ENCODE measurements at regions not wholly inside any gene's neighbourhood (a gene's known extent, or its start where the extent isn't known, plus 50 kb on each side); places are given as distances from the start of the nearest gene placed in this dataset.

GRCh38 chrX:8036914-8037313 lies 109.7 kb upstream of the PNPLA4 start:
- CTCF ChIA-PET: no interaction called here
- no peak overlapping the region for H3K4me3 ChIP-seq (ENCODE audit: low read depth, low read length)
- POLR2A ChIA-PET: no interaction called here
- no peak for TF ChIP-seq CTCF (IDR thresholded peaks at IDR 0.05; ENCODE audit: insufficient read depth, low read length, missing control alignments)
- no peak for DNase-seq (ENCODE audit: low read depth, low spot score)

DNA sequence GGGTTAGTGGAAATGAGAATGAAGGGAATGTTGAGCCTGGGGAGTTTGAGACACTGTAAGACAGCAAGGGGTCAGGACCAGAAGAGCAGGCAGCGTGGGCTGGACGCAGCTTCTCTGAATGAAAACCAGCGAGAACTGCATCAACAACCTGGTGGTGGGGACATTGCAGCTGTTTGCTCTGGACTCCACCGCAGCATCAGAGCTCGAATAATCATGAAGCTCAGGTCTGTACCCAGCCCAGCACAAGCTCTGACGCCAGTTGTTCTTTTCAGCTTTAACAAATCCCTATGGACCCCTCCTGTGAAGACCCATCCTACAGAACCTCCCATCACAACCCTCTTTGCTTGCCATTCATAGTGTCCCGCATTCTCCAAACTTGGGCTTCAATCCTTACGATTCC lies 106.8 kb upstream of the PNPLA4 start:
- H3K4me3 ChIP-seq (ENCODE audit: low read depth, low read length): no peak overlapping the region
- CTCF ChIA-PET: no interaction called here
- DNase-seq (ENCODE audit: low read depth, low spot score): no peak
- no peak for TF ChIP-seq CTCF (IDR thresholded peaks at IDR 0.05; ENCODE audit: insufficient read depth, low read length, missing control alignments)
- POLR2A ChIA-PET: no interaction called here

DNA sequence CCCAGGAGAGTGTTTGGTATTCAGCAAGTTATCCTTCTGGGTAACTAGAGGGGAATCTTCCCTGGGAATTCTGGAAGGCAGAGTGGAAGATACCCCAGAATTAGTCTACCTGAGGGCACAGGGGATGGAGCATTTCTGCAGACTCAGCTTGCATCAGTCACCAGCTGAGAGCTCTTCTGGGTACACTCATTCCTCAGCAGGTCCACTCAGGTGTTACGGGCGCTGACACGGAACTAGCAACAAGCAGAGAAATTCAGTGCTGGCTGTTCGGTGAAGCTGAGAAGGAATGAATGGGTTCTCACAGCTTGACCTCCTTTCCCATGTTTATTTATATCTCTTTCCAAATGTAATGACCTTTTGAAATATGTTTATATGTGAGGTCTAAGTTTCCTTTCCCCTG lies 106.0 kb upstream of the PNPLA4 start:
- no peak for DNase-seq (ENCODE audit: low read depth, low spot score)
- H3K4me3 ChIP-seq (ENCODE audit: low read depth, low read length): no peak overlapping the region
- ChIA-PET POLR2A (no interaction called here), CTCF (no interaction called here)
- TF ChIP-seq CTCF (IDR thresholded peaks at IDR 0.05; ENCODE audit: insufficient read depth, low read length, missing control alignments): no peak

DNA sequence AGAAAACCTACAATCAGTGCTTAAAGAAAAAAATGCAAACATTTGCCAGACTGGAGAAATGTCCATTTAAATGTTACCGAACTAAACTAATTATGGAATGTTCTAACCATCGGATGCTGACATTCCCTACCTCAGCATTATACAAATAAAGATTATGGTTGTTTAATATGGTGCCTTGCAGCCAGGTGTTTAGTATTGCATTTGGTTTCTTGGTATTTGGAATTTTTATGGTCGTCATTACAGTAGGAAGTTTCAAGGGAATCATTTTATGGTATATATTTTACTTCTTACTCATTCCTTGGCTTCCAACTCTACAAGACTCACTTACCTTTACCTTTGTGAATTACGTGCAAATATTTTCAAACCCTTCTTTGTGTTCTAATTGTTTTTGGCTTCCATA lies 103.1 kb upstream of the PNPLA4 start:
- TF ChIP-seq CTCF (IDR thresholded peaks at IDR 0.05; ENCODE audit: insufficient read depth, low read length, missing control alignments): no peak

DNA sequence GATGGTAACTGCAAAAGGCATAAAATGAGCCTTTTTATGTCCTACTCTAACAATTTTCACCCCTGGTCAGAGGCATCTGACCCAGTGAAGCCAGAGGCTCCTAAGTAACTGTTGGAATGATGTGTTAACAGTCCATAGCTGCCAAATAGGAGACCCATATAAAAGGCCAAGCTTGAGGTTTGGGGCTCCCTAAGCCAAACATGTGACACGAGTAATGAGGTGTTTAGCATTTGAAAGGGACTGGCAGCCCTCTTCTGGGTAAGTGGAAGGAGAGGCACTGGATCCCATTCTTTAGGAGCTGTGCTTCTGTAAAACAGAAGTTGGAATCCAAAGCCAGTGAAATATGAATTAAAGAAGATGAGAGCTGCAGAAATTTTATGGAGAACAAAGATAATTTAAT lies 100.6 kb upstream of the PNPLA4 start:
- no peak for TF ChIP-seq CTCF (IDR thresholded peaks at IDR 0.05; ENCODE audit: insufficient read depth, low read length, missing control alignments)
- ChIA-PET CTCF (no interaction called here), POLR2A (no interaction called here)
- no peak for DNase-seq (ENCODE audit: low read depth, low spot score)
- no peak overlapping the region for H3K4me3 ChIP-seq (ENCODE audit: low read depth, low read length)

More for the DNA sequence above, 103.1 kb upstream of the PNPLA4 start:
- POLR2A ChIA-PET: no interaction called here
- CTCF ChIA-PET: no interaction called here
- no peak for DNase-seq (ENCODE audit: low read depth, low spot score)
- H3K4me3 ChIP-seq (ENCODE audit: low read depth, low read length): no peak overlapping the region

GRCh38 chrX:8025705-8026104 lies 98.5 kb upstream of the PNPLA4 start:
- ChIA-PET POLR2A (no interaction called here), CTCF (no interaction called here)
- DNase-seq (ENCODE audit: low read depth, low spot score): no peak
- no peak for TF ChIP-seq CTCF (IDR thresholded peaks at IDR 0.05; ENCODE audit: insufficient read depth, low read length, missing control alignments)
- no peak overlapping the region for H3K4me3 ChIP-seq (ENCODE audit: low read depth, low read length)
